SKM-1 treated with dmso at 0.1 percent for 144 hours (cell line): ENCODE measurements at regions not wholly inside any gene's neighbourhood (a gene's known extent, or its start where the extent isn't known, plus 50 kb on each side); places are given as distances from the start of the nearest gene placed in this dataset.
"Not testable (repeated sequence)": the region's sequence is repeated elsewhere in the genome, so short reads cannot be mapped to it uniquely, and the experiment has no call there.

ENCODE experiments used
- DNase-seq: peaks from one replicate; lab custom pipeline; 2025; ENCODE audit not compliant: unreplicated experiment; lab: John Stamatoyannopoulos, UW

DNA sequence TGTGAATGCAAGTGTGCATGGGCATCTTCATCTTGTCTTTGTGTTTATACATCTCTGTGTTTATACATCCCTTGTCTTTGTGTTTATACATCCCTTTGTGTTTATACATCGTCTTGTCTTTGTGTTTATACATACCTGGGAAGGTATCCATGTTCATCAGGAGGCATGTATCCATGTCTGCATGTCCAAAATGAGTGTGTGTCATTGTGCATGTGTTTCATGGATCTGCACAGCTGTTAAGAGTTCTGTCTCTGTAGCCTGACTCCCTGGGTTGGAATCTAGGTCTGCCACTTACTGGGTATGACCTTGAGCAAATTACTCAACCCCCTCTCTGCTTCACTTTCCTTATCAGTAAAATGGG is 50.1 kb upstream of the SIRPA start:
- no peak for DNase-seq

DNA sequence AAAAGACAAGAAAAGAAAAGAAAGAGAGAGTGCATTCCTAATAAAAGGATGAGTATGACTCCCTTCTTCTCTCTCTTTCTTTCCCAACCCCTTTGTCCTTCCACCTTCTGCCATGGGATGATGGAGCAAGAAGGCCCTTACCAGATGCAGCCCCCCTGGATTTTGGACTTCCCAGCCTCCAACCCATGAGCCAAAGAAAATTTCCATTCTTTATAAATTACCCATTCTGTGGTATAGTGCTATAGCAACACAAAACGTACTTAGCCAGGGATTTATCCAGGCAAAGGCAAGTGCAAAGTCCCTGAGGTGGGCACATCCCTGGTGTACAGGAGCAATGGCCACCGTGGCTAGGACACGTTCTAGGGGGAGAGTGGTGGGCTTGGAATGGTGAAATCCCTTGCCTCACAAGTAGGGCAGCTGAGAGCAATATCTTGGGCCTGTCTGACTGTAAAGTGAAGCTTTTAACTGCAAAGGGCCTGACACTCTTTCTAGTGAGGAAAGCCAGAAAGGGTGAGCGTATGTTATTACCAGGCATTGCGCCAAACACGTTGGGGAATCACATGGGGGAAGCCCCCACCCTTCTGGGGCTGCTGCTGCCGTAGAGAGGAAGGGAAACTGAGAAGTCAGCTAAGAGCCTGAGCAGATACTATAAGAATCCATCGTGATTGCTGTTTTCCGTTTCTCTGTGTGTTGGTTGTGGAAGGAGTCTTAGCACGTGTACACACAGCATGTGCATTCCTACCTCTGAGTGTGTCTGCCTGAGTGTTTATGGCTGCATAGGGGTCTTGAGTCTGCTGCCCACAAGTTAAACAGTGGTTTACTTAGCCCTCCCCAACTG is 50.7 kb upstream of the SIRPA start:
- DNase-seq, result peak; percentile 19

GRCh38 chr20:1842281-1842680 is 52.9 kb upstream of the SIRPA start:
- no peak for DNase-seq

DNA sequence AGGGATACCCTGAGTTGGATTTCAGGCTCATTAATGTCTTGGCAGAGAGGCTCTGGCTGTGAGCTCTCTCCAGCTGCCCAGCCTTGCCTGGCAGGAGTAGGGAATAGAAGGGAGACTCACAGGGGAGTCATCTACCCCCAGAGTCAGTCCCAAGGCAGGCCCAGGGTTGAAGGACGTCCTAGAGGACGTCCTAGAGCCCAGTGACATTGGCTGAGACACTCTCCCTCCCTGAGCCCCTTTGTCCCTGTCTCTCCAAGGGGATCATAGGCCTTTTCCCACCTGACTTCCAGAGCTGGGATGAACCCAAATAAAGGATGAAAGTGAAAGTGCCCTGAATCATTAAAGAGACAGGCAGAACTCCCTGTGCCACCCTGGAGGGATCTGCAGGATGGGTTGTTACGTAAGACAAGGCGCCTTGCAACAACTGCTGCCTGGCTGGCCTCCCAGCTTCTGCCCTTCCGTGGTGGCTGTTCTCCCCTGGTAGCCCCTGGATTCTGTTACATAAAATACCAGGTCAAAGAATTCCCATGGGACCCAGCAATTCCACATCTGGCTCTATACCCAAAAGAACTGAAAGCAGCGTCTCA is 53.6 kb upstream of the SIRPA start:
- no peak for DNase-seq

DNA sequence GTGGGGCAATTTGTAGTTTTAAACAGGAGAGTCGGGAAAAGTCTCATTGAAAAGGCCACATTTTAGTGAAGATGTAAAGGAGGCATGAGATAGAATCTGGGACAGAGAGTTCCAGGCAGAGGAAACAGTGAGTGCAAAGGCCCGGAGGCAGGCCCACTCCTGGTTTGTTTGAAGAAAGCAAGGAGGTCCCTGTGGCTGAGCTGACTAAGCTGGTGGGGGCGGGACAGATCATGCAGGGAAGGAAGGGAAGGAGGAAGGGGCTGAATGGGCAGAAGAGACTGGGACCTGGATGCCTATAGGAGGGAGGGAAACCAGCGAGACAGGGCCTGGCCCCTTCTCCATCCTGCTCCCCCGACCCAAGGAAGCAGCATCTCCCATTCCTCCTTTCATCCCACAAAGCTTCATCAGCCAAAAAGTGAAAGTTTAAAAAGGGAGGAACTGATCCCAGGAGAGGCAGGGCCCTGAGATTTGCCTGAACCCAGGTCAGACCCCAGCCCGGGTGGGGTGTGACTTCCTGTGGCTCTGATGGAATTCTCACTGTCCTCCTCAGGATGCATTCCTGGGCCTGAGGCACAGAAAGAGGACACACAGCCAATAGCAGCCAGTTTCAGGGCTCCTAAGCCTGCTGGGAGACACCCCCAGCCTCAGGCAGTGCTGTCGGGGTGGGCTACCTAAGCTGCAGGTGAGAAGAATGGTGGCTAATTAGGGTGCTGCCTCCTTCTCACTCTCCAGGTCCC is 54.2 kb upstream of the SIRPA start:
- no peak for DNase-seq

DNA sequence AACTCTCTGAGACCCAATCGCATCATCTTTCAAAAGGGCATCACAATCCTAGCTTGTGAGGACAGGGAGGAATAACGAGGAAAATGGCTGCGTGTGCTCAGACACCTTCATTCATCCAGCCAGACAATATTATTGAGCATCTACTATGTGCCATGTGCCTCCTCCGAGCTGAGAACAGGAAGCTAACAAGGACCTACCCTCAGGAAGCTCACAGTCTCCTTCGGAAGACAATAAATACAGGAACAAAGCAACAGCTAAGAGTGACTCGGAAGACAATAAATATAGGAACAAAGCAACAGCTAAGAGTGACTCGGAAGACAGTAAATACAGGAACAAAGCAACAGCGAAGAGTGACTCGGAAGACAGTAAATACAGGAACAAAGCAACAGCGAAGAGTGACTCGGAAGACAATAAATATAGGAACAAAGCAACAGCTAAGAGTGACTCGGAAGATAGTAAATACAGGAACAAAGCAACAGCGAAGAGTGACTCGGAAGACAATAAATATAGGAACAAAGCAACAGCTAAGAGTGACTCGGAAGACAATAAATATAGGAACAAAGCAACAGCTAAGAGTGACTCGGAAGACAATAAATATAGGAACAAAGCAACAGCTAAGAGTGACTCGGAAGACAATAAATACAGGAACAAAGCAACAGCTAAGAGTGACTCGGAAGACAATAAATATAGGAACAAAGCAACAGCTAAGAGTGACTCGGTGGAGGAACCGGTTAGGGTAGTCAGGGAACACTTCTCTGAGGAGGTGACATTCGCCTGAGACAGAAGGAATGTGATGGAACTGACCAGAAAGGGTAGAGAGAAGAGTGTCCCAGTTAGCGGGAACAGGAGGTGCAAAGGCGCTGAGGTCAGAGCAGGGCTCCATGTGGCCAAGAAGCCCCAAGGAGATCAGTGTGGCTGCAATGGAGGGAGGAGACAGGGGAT is 55.6 kb upstream of the SIRPA start:
- DNase-seq, result not testable (repeated sequence)

DNA sequence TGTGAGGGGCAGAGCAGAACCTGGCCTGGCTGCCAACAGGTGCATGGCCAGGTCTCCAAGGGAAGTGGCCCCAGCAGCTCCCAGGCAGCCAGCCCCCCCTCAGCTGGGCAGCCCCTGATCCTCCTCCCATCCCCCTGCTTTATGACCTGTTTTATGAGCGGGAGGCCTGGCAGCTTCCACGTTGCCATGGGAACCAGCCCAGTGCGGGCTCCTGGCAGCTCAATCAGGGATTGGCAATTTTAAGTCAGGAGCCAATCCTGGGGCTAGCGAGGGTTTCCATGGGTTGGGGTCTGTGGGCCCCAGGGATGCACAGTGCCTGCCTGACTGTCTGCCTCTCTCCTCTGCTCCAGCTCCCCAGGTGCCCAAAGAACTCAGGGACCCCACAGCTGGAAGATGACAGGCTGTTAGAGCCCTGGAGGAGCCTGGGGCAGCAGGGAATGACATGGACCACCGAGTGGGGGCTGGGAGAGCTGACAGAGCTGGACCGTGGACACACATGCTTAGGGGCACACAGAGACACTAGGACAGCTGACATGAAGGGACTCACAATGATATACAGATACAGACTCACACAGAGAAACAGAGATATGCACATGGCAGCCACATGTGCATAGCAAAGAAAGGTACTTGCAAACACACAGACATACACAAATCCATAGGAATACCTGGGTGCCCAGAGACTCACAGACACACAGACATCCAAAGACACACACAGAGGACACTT is 56.5 kb upstream of the SIRPA start:
- no peak for DNase-seq

- DNase-seq, result no peak
Measured at GRCh38 chr20:1835186-1836035, 59.8 kb upstream of the SIRPA start.

- DNase-seq, result no peak
Measured at GRCh38 chr20:1833728-1834726, 61.2 kb upstream of the SIRPA start.

GRCh38 chr20:1833216-1833615 is 62.0 kb upstream of the SIRPA start:
- no peak for DNase-seq

GRCh38 chr20:1832634-1833033 is 62.6 kb upstream of the SIRPA start:
- no peak for DNase-seq

- DNase-seq, result no peak
Measured at GRCh38 chr20:1831606-1832005, 63.6 kb upstream of the SIRPA start.

- no peak for DNase-seq
Measured at GRCh38 chr20:1831096-1831495, 64.1 kb upstream of the SIRPA start.

- no peak for DNase-seq
Measured at GRCh38 chr20:1830240-1830639, 65.0 kb upstream of the SIRPA start.

DNA sequence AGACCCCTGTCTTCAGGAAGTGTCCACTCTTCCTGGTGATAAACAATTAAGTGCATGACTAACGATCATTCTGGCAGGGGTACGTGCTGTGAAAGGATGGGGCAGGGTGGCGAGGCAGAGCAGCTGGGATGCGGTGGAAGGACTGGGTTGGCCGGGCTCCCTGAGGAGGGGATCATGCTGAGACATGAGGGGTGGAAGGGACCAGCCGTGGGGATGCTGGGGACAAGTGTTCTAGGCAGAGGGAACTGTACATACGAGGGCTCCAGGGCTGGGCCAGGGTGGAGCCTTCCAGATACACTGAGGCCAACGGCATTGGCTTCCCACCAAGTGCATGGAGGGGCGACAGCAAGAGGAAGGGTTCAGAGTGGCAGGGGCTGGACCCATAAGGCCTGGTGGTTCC is 65.7 kb upstream of the SIRPA start:
- DNase-seq, result no peak

GRCh38 chr20:1828786-1829131 is 66.4 kb upstream of the SIRPA start:
- no peak for DNase-seq

DNA sequence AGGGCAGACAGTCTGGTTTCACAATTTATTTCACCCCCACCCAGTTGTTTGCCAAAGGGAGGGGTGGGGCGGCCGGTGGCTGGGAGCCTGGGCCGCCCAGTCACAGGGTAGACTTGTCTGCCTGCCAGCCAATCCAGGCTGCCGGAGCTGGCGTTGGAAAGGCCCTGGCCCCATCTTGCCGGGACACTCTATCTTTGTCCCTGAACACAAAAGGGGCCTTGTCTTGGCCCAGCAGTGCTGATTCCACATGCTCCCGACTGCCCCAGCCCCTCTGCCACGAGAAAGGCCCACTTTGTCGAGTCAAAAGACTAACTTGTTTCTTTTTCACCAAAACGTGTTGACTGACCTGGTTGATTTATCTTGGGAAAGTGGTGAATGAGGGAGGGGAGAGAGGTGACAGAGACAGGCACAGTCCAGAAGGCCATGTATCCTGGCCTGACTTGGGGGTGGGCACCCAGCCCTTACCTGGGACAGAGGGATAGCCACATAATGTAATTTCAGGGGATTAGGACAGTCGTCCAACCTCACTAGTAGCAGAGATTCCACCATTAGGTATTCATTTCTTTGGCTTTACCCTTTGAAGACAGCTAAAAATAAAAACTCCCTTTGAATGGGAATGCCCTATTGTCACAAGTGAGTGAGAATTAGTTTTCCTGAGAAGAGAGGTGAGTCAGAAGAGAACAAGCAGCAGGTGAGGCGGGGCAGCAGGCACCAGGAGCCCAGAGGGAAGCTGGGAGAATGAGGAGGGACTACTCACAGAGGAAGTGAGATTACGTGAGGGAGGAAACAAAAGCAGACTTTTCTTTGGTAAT is 67.0 kb upstream of the SIRPA start:
- no peak for DNase-seq
